Vagina (tissue), 2 donors: ENCODE measurements at regions not wholly inside any gene's neighbourhood (a gene's known extent, or its start where the extent isn't known, plus 50 kb on each side); places are given as distances from the start of the nearest gene placed in this dataset.

Source experiments
- DNase-seq, 2 donors: peaks; one replicate each; pipeline ENCODE4 v3.0.0-alpha.2; 2017; ENCODE audit errors: extremely low spot score in 2 of 2
- H3K27ac ChIP-seq: fragments of 200-600 bp; sonication (generic); one replicate; pipeline ENCODE4 v1.5.1; 2019
- H3K27me3 ChIP-seq: fragments of 200-600 bp; sonication (generic); one replicate; pipeline ENCODE4 v1.5.1; 2019
- H3K36me3 ChIP-seq, 2 donors: fragments of 200-600 bp; sonication (generic); one replicate each; pipeline ENCODE4 v1.5.1; 2017 to 2019
- H3K4me1 ChIP-seq: fragments of 200-600 bp; sonication (generic); one replicate; pipeline ENCODE4 v1.5.1; 2019
- H3K4me3 ChIP-seq, 2 donors: fragments of 200-600 bp; sonication (generic); 1 replicate in 1 of 2; 2 replicates in 1 of 2; pipeline ENCODE4 v1.5.1; 2016 to 2019
- H3K9me3 ChIP-seq: fragments of 200-600 bp; sonication (generic); one replicate; pipeline ENCODE4 v1.5.1; 2019
- CTCF ChIP-seq, 3 experiments: fragments of 450-650 bp in 2 of 3; fragments of 200-600 bp in 1 of 3; sonication (generic) in 1 of 3; IDR thresholded peaks; one replicate each; pipeline ENCODE4 v1.5.1; 2017 to 2019; ENCODE audit warnings: antibody characterized with exemption in 3 of 3, mild to moderate bottlenecking in 2 of 3, moderate library complexity in 2 of 3
- POLR2A ChIP-seq, 2 donors: fragments of 450-650 bp; IDR thresholded peaks; one replicate each; pipeline ENCODE4 v1.6.1; 2017; ENCODE audit warnings: antibody characterized with exemption in 2 of 2, mild to moderate bottlenecking in 2 of 2, moderate library complexity in 2 of 2
- POLR2AphosphoS5 ChIP-seq, 2 donors: sonication (generic); formaldehyde crosslinking; IDR thresholded peaks; one replicate each; pipeline ENCODE4 v1.9.0; 2017; ENCODE audit warnings: antibody characterized with exemption in 2 of 2, mild to moderate bottlenecking in 2 of 2, low read depth in 1 of 2; ENCODE audit not compliant: insufficient read depth in 1 of 2
- intact Hi-C: fragments of 100-400 bp; cut with DNase I; formaldehyde crosslinking; loops from one replicate; pipeline ENCODE4 v1.15.1; 2023

GRCh38 chr2:129465045-129465444 is 514.4 kb upstream of the RAB6C start:
- no peaks in the 10 kb centered on the region for H3K9me3 ChIP-seq
- no peaks in the 10 kb centered on the region for H3K36me3 ChIP-seq
- H3K4me1 ChIP-seq, result no peaks in the 10 kb centered on the region
- intact Hi-C loops, result no loop called here
- DNase-seq, result peak in 1 of 2 donors; percentile 77
- no peak overlapping the region for H3K4me3 ChIP-seq
- TF ChIP-seq POLR2A (IDR thresholded peaks at IDR 0.05) (no peak), POLR2AphosphoS5 (IDR thresholded peaks at IDR 0.05; ENCODE audit: insufficient read depth in 1 of 2, low read depth in 1 of 2) (no peak), CTCF (IDR thresholded peaks at IDR 0.05) (no peak)
- no peaks in the 10 kb centered on the region for H3K27me3 ChIP-seq
- no peak overlapping the region for H3K27ac ChIP-seq

GRCh38 chr2:129466389-129466788 is 513.1 kb upstream of the RAB6C start:
- no peak overlapping the region for H3K27ac ChIP-seq
- intact Hi-C loops, result no loop called here
- peak in 1 of 2 donors; percentile 42 for DNase-seq
- H3K4me3 ChIP-seq, result no peak overlapping the region
- H3K27me3 ChIP-seq, result no peaks in the 10 kb centered on the region
- H3K4me1 ChIP-seq, result no peaks in the 10 kb centered on the region
- TF ChIP-seq POLR2A (IDR thresholded peaks at IDR 0.05) (no peak), POLR2AphosphoS5 (IDR thresholded peaks at IDR 0.05; ENCODE audit: insufficient read depth in 1 of 2, low read depth in 1 of 2) (no peak), CTCF (IDR thresholded peaks at IDR 0.05) (no peak)
- no peaks in the 10 kb centered on the region for H3K36me3 ChIP-seq
- H3K9me3 ChIP-seq, result no peaks in the 10 kb centered on the region

GRCh38 chr2:129467012-129467779 is 512.3 kb upstream of the RAB6C start:
- intact Hi-C loops, result no loop called here
- DNase-seq, result peak in 1 of 2 donors; percentile 65
- no peaks in the 10 kb centered on the region for H3K9me3 ChIP-seq

GRCh38 chr2:129467941-129468340 is 511.5 kb upstream of the RAB6C start:
- H3K27ac ChIP-seq, result no peak overlapping the region
- intact Hi-C loops, result no loop called here
- H3K9me3 ChIP-seq, result no peaks in the 10 kb centered on the region
- H3K36me3 ChIP-seq, result no peaks in the 10 kb centered on the region
- H3K27me3 ChIP-seq, result no peaks in the 10 kb centered on the region
- no peaks in the 10 kb centered on the region for H3K4me1 ChIP-seq
- DNase-seq, result peak in 1 of 2 donors; percentile 40
- no peak for TF ChIP-seq POLR2AphosphoS5 (IDR thresholded peaks at IDR 0.05; ENCODE audit: insufficient read depth in 1 of 2, low read depth in 1 of 2)
- TF ChIP-seq POLR2A (IDR thresholded peaks at IDR 0.05), result no peak
- TF ChIP-seq CTCF (IDR thresholded peaks at IDR 0.05), result no peak
- no peak overlapping the region for H3K4me3 ChIP-seq

More at GRCh38 chr2:129467012-129467779, 512.3 kb upstream of the RAB6C start:
- TF ChIP-seq POLR2A (IDR thresholded peaks at IDR 0.05) (no peak), CTCF (IDR thresholded peaks at IDR 0.05) (no peak), POLR2AphosphoS5 (IDR thresholded peaks at IDR 0.05; ENCODE audit: insufficient read depth in 1 of 2, low read depth in 1 of 2) (no peak)
- no peak overlapping the region for H3K27ac ChIP-seq
- no peaks in the 10 kb centered on the region for H3K4me1 ChIP-seq
- no peaks in the 10 kb centered on the region for H3K36me3 ChIP-seq
- H3K4me3 ChIP-seq, result no peak overlapping the region
- no peaks in the 10 kb centered on the region for H3K27me3 ChIP-seq

- H3K27ac ChIP-seq, result no peak overlapping the region
- no peaks in the 10 kb centered on the region for H3K4me1 ChIP-seq
- H3K27me3 ChIP-seq, result no peaks in the 10 kb centered on the region
- no peaks in the 10 kb centered on the region for H3K36me3 ChIP-seq
- H3K9me3 ChIP-seq, result no peaks in the 10 kb centered on the region
- no peak for DNase-seq
- TF ChIP-seq POLR2A (IDR thresholded peaks at IDR 0.05), result no peak
- no peak for TF ChIP-seq CTCF (IDR thresholded peaks at IDR 0.05)
- TF ChIP-seq POLR2AphosphoS5 (IDR thresholded peaks at IDR 0.05; ENCODE audit: insufficient read depth in 1 of 2, low read depth in 1 of 2), result no peak
- no peak overlapping the region for H3K4me3 ChIP-seq
- intact Hi-C loops, result no loop called here
These were observed 510.6 kb upstream of the RAB6C start for GRCh38 chr2:129468879-129469278.
